ENCODE measurements at regions not wholly inside any gene's neighbourhood (a gene's known extent, or its start where the extent isn't known, plus 50 kb on each side); places are given as distances from the start of the nearest gene placed in this dataset.

DNA sequence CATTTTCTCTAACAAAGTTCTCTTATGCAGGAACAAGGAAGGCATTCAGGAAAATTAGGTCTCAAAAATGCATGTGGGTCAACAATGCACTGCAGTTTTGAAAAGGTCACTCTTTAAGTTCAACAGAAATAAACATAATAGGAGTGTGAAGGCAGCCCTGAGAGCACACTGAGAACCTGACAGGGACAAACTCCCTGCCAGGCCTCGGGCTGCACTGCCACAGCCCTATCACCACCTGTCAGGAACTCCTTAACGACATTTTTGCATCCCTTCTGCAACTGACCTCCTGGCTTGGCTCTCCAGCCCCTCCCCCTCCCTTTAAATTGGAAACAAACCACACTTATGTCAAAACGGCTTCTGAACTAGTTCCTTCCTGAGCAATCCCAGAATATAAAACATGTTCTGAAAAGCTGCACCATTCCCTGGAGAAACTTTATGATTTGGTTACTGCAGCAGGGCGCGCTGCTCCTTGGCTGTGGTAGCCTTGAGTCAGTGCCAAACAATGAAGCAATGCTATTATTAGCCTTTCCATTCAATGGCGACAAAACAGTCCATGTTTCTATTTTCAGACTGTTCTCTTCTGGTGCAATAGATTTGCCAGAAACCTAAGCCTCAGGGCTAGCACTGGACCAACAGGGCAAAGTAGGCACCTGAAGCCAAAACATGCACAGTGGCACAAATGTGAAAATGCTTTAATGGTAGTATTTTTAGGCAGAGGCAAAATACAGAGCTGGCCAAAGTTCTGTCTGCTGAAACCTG is 160.1 kb upstream of the ZNF608 start:
- no peak overlapping the region for H3K4me3 ChIP-seq (ENCODE audit: low read depth, low read length)
- peaks cover 31% of the 10 kb centered on the region for H3K4me1 Mint-ChIP-seq (ENCODE audit: low read depth, unreplicated experiment)
- no peaks in the 10 kb centered on the region for H3K9me3 ChIP-seq
- ChIA-PET POLR2A (no interaction called here), CTCF (no interaction called here)
- intact Hi-C loops (cut with micrococcal nuclease; ENCODE audit: unreplicated experiment) = loop anchor here (1.0 to 10.0 kb wide), 5 partner anchors 159 to 322 kb away; partner anchors contain the start of gene ZNF608
- TF ChIP-seq, protein P1, sequence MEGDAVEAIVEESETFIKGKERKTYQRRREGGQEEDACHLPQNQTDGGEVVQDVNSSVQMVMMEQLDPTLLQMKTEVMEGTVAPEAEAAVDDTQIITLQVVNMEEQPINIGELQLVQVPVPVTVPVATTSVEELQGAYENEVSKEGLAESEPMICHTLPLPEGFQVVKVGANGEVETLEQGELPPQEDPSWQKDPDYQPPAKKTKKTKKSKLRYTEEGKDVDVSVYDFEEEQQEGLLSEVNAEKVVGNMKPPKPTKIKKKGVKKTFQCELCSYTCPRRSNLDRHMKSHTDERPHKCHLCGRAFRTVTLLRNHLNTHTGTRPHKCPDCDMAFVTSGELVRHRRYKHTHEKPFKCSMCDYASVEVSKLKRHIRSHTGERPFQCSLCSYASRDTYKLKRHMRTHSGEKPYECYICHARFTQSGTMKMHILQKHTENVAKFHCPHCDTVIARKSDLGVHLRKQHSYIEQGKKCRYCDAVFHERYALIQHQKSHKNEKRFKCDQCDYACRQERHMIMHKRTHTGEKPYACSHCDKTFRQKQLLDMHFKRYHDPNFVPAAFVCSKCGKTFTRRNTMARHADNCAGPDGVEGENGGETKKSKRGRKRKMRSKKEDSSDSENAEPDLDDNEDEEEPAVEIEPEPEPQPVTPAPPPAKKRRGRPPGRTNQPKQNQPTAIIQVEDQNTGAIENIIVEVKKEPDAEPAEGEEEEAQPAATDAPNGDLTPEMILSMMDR (IDR thresholded peaks at IDR 0.05; ENCODE audit: insufficient read depth in 1 of 2, low read depth in 1 of 2, low read length in 1 of 2, severe bottlenecking in 1 of 2, unreplicated experiment in 1 of 2) = no peak
- H3K4me1 ChIP-seq = peaks cover 49% of the 10 kb centered on the region
- no TSS peak for BruUV-seq (replicated peaks)
- H3K9me3 Mint-ChIP-seq (ENCODE audit: unreplicated experiment) = no peaks in the 10 kb centered on the region
- H3K36me3 ChIP-seq (ENCODE audit: control insufficient read depth, insufficient read depth, low read length) = no peaks in the 10 kb centered on the region
- no peak overlapping the region for H3K27ac Mint-ChIP-seq (ENCODE audit: unreplicated experiment)
- no peaks in the 10 kb centered on the region for H3K36me3 Mint-ChIP-seq (ENCODE audit: insufficient read depth, unreplicated experiment)
- no peak overlapping the region for H3K4me3 Mint-ChIP-seq (ENCODE audit: unreplicated experiment)
- no peaks in the 10 kb centered on the region for H3K27me3 Mint-ChIP-seq (ENCODE audit: insufficient read depth, unreplicated experiment)
- DNase-seq = no peak
- H3K27me3 ChIP-seq (replicated peaks; ENCODE audit: control insufficient read depth, insufficient read depth, low read length) = no peaks in the 10 kb centered on the region

DNA sequence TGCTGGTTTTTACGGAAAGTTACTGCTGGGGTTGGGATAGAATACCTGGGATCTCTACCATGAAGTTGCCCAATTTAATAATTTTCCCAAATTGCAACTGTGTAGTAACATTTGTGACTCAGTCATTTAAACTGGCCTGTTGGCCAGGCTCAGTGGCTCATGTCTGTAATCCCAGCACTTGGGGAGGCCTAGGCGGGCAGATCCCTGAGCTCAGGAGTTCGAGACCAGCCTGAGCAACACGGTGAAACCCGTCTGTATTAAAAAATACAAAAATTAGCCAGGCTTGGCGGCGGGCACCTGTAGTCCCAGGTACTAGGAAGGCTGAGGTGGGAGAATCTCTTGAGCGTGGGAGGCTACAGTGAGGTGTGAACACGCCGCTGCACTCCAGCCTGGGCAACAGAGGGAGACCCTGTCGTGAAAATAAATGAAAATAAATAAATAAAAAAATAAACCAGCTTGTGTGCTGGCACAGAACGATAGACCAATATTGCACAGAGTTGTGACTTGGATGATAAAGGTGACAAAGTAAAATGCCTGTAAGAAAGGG is 160.7 kb upstream of the ZNF608 start:
- no peaks in the 10 kb centered on the region for H3K36me3 ChIP-seq (ENCODE audit: control insufficient read depth, insufficient read depth, low read length)
- Mint-ChIP-seq H3K4me1 (ENCODE audit: low read depth, unreplicated experiment) (peaks cover 31% of the 10 kb centered on the region), H3K9me3 (ENCODE audit: unreplicated experiment) (no peaks in the 10 kb centered on the region), H3K27ac (ENCODE audit: unreplicated experiment) (no peak overlapping the region), H3K36me3 (ENCODE audit: insufficient read depth, unreplicated experiment) (no peaks in the 10 kb centered on the region), H3K4me3 (ENCODE audit: unreplicated experiment) (no peak overlapping the region), H3K27me3 (ENCODE audit: insufficient read depth, unreplicated experiment) (no peaks in the 10 kb centered on the region)
- H3K4me3 ChIP-seq (ENCODE audit: low read depth, low read length) = no peak overlapping the region
- no TSS peak for BruUV-seq (replicated peaks)
- no peaks in the 10 kb centered on the region for H3K27me3 ChIP-seq (replicated peaks; ENCODE audit: control insufficient read depth, insufficient read depth, low read length)
- no peaks in the 10 kb centered on the region for H3K9me3 ChIP-seq
- CTCF ChIA-PET = no interaction called here
- intact Hi-C loops (cut with micrococcal nuclease; ENCODE audit: unreplicated experiment) = loop anchor here (5.0 to 10.0 kb wide), 4 partner anchors 160 to 322 kb away; partner anchors contain the start of gene ZNF608
- no peak for DNase-seq
- POLR2A ChIA-PET = no interaction called here
- H3K4me1 ChIP-seq = peaks cover 49% of the 10 kb centered on the region
- TF ChIP-seq, protein P1 (IDR thresholded peaks at IDR 0.05; ENCODE audit: insufficient read depth in 1 of 2, low read depth in 1 of 2, low read length in 1 of 2, severe bottlenecking in 1 of 2, unreplicated experiment in 1 of 2) = no peak

DNA sequence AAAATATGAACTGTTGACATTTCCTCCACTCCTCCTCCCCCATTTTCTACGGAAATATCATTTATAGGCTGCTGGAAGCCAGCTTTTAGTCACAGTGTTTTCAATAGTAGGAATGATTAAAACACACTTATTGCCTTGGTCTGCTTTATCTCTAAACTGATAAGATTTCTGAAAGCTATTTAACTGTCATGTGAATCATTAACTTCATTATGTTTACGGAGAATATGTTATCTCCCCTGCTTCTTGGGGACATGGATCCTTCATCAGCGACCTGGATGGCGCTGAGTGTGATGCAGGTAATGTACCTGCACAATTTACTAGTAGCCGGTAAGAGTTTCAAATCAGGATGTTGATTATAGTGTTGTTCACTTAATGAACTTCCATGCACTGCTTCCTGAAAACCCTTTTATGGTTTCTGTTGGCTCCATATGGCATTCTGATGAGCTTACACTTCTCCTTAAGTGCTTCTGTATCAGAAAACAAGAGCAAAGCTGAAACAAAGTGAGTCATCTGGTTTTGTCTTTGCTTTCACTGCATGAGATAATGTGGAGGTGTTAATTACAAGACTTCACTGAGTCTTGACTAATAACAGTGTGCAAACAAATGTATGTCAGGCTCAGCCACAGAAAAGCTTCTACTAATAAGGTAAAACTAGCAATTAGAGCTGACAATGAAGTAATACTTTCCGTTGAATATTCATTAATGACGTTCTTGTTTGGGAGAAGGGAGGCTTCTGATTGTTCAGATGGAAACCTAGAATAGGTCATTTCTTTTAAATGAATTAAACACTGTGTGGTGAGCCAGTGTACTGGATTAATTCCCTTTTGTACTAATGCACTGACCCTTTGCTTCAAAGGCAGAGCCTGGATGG is 162.4 kb upstream of the ZNF608 start:
- Mint-ChIP-seq H3K4me3 (ENCODE audit: unreplicated experiment) (peak overlapping the region; percentile 40), H3K9me3 (ENCODE audit: unreplicated experiment) (peaks cover 7% of the 10 kb centered on the region), H3K27ac (ENCODE audit: unreplicated experiment) (peak overlapping the region; percentile 60), H3K36me3 (ENCODE audit: insufficient read depth, unreplicated experiment) (no peaks in the 10 kb centered on the region), H3K27me3 (ENCODE audit: insufficient read depth, unreplicated experiment) (no peaks in the 10 kb centered on the region), H3K4me1 (ENCODE audit: low read depth, unreplicated experiment) (peaks cover 31% of the 10 kb centered on the region)
- H3K4me1 ChIP-seq = peaks cover 49% of the 10 kb centered on the region
- no peak overlapping the region for H3K4me3 ChIP-seq (ENCODE audit: low read depth, low read length)
- TSS peak; percentile 59 for BruUV-seq (replicated peaks)
- no peaks in the 10 kb centered on the region for H3K27me3 ChIP-seq (replicated peaks; ENCODE audit: control insufficient read depth, insufficient read depth, low read length)
- no peaks in the 10 kb centered on the region for H3K36me3 ChIP-seq (ENCODE audit: control insufficient read depth, insufficient read depth, low read length)
- intact Hi-C loops (cut with micrococcal nuclease; ENCODE audit: unreplicated experiment) = loop anchor here (1.0 to 10.0 kb wide), 15 partner anchors 16 to 926 kb away; partner anchors contain the start of gene ZNF608
- H3K9me3 ChIP-seq = no peaks in the 10 kb centered on the region; the same call in 1 of the 2 replicates
- ChIA-PET CTCF (interaction anchor here (2.1 kb wide), 1 partner anchor 21 kb away, joined by 5 read pairs; no protein-coding TSS in a partner anchor), POLR2A (interaction anchor here (0.9 kb wide), 1 partner anchor 160 kb away, joined by 8 read pairs; no protein-coding TSS in a partner anchor)
- TF ChIP-seq, protein P1 (IDR thresholded peaks at IDR 0.05; ENCODE audit: insufficient read depth in 1 of 2, low read depth in 1 of 2, low read length in 1 of 2, severe bottlenecking in 1 of 2, unreplicated experiment in 1 of 2) = no peak
- DNase-seq = peak; percentile 52 to 67
